ENCODE measurements at regions not wholly inside any gene's neighbourhood (a gene's known extent, or its start where the extent isn't known, plus 50 kb on each side); places are given as distances from the start of the nearest gene placed in this dataset.

DNA sequence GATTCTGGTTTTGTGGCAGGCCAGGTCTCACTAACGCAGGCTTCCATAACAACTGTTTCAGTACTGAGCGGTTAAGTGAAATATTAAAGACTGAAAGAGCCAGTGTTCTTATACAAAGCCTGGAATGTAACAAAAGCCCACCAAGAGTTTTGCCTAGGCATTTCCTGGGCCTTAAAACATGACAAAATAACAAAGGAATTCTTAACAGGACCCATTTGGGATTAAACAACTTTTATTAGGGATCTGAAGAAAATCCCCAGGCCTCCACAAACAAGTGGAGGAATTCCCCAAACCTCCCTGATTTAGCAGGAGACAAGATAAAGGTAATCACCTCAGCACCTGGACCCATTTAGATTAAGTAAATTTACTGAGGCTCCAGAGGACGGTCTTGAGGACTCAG, 799.7 kb upstream of the SPRY2 start:
- POLR2A ChIA-PET (ENCODE audit: unreplicated experiment) = no interaction called here
- no peak overlapping the region for H2BK20ac ChIP-seq (ENCODE audit: low read depth, low read length)
- TF ChIP-seq POLR2A (IDR thresholded peaks at IDR 0.05; ENCODE audit: low read depth, low read length) (no peak), MAFK (IDR thresholded peaks at IDR 0.05; ENCODE audit: low read depth, low read length) (no peak), MXI1 (IDR thresholded peaks at IDR 0.05; ENCODE audit: borderline replicate concordance, low read depth, low read length) (no peak)
- TF ChIP-seq, protein P1, sequence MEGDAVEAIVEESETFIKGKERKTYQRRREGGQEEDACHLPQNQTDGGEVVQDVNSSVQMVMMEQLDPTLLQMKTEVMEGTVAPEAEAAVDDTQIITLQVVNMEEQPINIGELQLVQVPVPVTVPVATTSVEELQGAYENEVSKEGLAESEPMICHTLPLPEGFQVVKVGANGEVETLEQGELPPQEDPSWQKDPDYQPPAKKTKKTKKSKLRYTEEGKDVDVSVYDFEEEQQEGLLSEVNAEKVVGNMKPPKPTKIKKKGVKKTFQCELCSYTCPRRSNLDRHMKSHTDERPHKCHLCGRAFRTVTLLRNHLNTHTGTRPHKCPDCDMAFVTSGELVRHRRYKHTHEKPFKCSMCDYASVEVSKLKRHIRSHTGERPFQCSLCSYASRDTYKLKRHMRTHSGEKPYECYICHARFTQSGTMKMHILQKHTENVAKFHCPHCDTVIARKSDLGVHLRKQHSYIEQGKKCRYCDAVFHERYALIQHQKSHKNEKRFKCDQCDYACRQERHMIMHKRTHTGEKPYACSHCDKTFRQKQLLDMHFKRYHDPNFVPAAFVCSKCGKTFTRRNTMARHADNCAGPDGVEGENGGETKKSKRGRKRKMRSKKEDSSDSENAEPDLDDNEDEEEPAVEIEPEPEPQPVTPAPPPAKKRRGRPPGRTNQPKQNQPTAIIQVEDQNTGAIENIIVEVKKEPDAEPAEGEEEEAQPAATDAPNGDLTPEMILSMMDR (conservative IDR thresholded peaks at IDR 0.05; ENCODE audit: low read depth, low read length) = no peak
- in situ Hi-C loops (cut with MboI; ENCODE audit: low sequenced_read_pairs) (no loop called here), dilution Hi-C loops (cut with HindIII; ENCODE audit: low sequenced_read_pairs, unreplicated experiment) (no loop called here), intact Hi-C loops (cut with micrococcal nuclease) (no loop called here)
- H3K14ac ChIP-seq (replicated peaks; ENCODE audit: low read depth, low read length) = no peak overlapping the region
- H2AFZ ChIP-seq (replicated peaks; ENCODE audit: low read length, poor library complexity) = no peak overlapping the region
- H3K27ac ChIP-seq (ENCODE audit: insufficient read depth, low read length) = no peak overlapping the region
- no peak for DNase-seq
- no peak overlapping the region for H2BK5ac ChIP-seq (ENCODE audit: low read depth, low read length, poor library complexity, severe bottlenecking)
- no peak overlapping the region for H4K5ac ChIP-seq (ENCODE audit: low read depth, low read length)
- no peaks in the 10 kb centered on the region for H3K27me3 ChIP-seq (ENCODE audit: control insufficient read depth, insufficient read depth, low read length)
- no peak overlapping the region for H2AK5ac ChIP-seq (ENCODE audit: low read depth, low read length)
- no peak overlapping the region for H3K4me2 ChIP-seq (ENCODE audit: low read depth, low read length)
- H3K9me1 ChIP-seq (ENCODE audit: insufficient read depth, low read length) = no peaks in the 10 kb centered on the region
- H2AK9ac ChIP-seq (replicated peaks; ENCODE audit: low read depth, low read length, poor library complexity) = no peak overlapping the region
- 57% methylated on average over 2 of the region's 3 CpGs; no CpG with 5 or more reads in 1 of the 2 experiments for WGBS, 2 experiments (ENCODE audit: extremely low coverage in 2 of 2, insufficient read length in 1 of 2)
- no peak for ATAC-seq (ENCODE audit: low read depth)
- no peaks in the 10 kb centered on the region for H3K36me3 ChIP-seq (ENCODE audit: control insufficient read depth, insufficient read depth, low read length)
- CTCF ChIA-PET = interaction anchor here (0.6 kb wide), 1 partner anchor 270 kb away, joined by 3 read pairs; no protein-coding TSS in a partner anchor
- BruUV-seq (replicated peaks) = no TSS peak
- no peak overlapping the region for H2BK120ac ChIP-seq (ENCODE audit: low read depth, low read length)
- peaks cover 2% of the 10 kb centered on the region; the same call in 1 of the 2 replicates for H3K9me3 ChIP-seq (ENCODE audit: control insufficient read depth, insufficient read depth, low read length)
- H3K4ac ChIP-seq (ENCODE audit: low read depth, low read length) = no peak overlapping the region
- no peak overlapping the region for H3K23ac ChIP-seq (ENCODE audit: low read depth, low read length)
- H3K4me3 ChIP-seq (ENCODE audit: insufficient read depth, low read depth, low read length) = no peak overlapping the region
- no peak overlapping the region for H3K18ac ChIP-seq (ENCODE audit: low read depth, low read length)
- H4K20me1 ChIP-seq (ENCODE audit: insufficient read depth, low read length) = no peaks in the 10 kb centered on the region
- H3K4me1 ChIP-seq (ENCODE audit: control insufficient read depth, insufficient read depth, low read length) = no peaks in the 10 kb centered on the region
- no peak overlapping the region for H3K9ac ChIP-seq (ENCODE audit: low read depth, low read length)
- H3K56ac ChIP-seq (ENCODE audit: extremely low read depth, insufficient read depth, low read length) = no peak overlapping the region
- no peak overlapping the region for H4K8ac ChIP-seq (ENCODE audit: low read depth in 2 of 2, low read length in 2 of 2)
- no peak overlapping the region for H4K91ac ChIP-seq (ENCODE audit: insufficient read depth, low read depth, low read length)
- H2BK15ac ChIP-seq (ENCODE audit: low read depth, low read length) = no peak overlapping the region
- H3K79me1 ChIP-seq (ENCODE audit: low read depth in 1 of 2, low read length in 2 of 2) = no peaks in the 10 kb centered on the region

Data from IMR-90 (cell line).